Fibroblast of gingiva (primary cell): ENCODE measurements at regions not wholly inside any gene's neighbourhood (a gene's known extent, or its start where the extent isn't known, plus 50 kb on each side); places are given as distances from the start of the nearest gene placed in this dataset.

Experiments used
- DNase-seq: peaks from one replicate; pipeline ENCODE4 v3.0.0-alpha.2; 2011; ENCODE audit warnings: low read depth

DNA sequence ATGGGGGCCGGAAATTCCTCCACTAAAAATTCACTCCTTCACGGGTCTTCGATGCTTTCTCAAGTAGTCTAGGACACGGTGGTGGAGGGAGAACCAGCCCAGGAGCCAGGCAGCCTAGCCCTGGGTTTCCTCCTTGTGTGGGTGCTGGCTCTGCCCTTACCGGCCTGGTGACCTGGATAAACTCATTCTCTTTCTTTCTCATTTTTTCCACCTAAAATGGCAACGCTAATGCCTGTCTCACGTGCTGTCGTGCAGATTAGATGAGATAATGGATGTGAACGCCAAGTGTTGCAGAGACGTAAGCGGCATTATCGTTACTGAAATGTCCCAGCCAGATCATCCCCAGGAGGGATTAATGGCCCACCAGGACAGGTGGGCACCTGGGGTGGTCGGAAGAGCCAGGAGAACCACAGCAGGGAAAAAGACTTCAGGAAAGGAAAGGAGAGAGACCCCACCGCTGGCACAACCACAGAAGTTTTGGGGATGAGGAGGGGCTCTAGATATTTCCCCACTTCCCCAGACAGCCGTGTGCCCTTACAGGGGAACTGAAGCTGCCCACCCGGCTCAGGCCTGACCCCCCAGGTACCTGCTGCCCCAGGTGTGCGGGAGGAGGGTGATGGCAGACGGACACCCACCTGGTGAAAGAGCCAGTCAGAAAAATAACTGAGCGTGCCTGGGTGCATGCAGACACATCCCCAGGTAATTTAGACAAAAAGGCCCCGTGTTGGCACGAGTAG lies 100.8 kb upstream of the ASAP2 start:
- no peak for DNase-seq

GRCh38 chr2:9103663-9104277 lies 100.3 kb upstream of the MBOAT2 start:
- DNase-seq: no peak

DNA sequence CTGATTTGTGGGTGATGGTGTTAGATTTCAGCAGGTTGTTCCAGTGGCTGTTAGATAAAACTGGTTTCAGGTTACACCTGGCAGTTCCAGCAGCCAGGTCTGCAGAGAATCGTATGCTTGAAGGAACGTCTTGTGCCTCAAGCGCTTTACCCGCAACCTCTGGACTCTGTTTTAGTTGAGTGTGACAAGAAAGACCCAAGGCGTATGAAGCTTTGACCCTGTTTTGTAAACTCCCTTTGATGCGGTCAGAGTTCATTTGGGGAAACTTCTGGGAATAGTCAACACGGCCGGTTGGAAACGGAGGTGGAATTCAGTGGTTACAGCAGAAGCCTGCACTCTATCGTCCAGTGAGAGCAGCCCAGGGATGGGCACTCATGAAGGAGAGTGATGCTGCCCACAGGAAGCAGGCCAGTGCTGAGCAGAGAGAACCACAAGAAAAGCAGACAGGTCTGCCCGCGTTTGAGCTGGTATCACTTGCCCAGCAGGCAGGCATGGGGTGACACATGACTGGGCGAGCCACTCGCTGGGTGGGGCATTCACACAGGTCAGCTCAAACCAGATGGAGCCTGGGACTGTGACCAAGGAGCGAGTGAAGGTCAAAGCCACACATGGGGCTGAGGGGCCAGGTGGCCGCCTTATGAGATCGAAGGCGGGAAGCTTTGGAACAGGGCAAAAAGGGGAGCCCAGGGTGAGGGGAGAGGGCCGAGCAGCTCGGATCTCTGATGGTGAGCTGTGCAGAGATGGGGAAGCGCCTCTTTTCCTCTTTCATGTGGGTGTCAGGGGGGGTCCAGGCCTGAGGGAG lies 99.6 kb upstream of the MBOAT2 start:
- no peak for DNase-seq

- DNase-seq: no peak
These were observed 98.4 kb upstream of the MBOAT2 start for GRCh38 chr2:9101763-9102425.

- no peak for DNase-seq
These were observed 96.8 kb upstream of the MBOAT2 start for GRCh38 chr2:9100080-9100876.

- no peak for DNase-seq
These were observed 95.9 kb upstream of the MBOAT2 start for GRCh38 chr2:9099341-9099751.

- no peak for DNase-seq
These were observed 94.4 kb upstream of the MBOAT2 start for GRCh38 chr2:9097892-9098291.

GRCh38 chr2:9097239-9097638 lies 93.8 kb upstream of the MBOAT2 start:
- DNase-seq: no peak

- no peak for DNase-seq
These were observed 93.3 kb upstream of the MBOAT2 start for GRCh38 chr2:9096761-9097160.

DNA sequence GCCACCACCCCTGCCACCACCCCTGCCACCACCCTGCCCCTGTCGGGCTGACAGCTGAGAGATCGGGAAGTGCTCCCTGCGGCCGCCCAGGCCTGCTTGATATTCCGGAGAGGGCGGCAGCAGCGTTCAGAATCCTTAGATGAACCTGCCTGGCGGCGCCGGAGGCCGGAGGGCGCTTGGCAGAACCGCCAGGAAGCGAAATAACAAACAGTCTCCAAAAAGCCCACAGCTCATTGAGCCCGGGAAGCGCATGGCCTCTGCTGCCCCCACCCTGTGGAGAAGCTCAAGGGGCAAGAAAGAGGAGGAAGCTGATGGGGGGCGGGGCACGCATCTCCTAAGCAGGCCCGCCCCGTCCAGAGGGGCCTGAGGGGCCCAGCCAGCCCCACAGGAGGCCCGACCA lies 92.2 kb upstream of the MBOAT2 start:
- DNase-seq: peak; percentile 48

DNA sequence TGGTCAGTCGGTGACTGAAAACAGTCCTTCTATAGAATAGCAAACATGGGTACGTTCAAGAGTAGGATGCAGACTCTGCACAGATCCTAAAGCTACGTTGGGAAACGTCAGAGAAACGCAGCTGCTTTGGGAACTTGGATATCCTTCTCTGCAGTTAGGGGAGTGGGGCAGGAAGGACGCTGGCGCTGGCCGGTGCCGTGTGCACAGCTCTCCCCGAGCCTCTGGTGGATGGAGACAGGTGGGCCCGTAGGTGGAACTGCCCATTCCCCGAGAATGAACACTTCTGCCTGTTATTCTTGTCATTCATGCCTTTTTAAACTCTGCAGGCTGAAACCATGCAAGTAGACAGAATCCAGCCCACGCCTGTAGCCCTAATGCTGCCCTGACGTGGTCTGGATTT lies 91.7 kb upstream of the MBOAT2 start:
- DNase-seq: no peak

GRCh38 chr2:9094117-9094516 lies 90.6 kb upstream of the MBOAT2 start:
- no peak for DNase-seq

DNA sequence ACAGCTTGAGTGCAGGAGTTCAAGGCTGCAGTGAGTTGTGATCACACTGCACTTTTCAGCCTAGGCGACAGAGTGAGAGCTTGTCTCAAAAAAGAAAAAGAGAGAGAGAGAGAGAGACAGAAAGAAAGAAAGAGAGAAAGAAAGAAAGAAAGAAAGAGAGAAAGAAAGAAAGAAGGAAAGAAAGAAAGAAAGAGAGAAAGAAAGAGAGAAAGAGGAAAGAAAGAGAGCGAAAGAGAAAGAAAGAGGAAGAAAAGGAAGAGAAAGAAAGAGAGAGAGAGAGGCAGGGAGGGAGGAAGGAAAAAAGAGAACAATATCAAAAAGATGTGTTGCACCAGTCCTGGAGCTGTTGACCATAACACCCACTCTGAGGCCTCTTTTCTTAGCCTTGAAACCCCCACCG lies 89.8 kb upstream of the MBOAT2 start:
- no peak for DNase-seq

DNA sequence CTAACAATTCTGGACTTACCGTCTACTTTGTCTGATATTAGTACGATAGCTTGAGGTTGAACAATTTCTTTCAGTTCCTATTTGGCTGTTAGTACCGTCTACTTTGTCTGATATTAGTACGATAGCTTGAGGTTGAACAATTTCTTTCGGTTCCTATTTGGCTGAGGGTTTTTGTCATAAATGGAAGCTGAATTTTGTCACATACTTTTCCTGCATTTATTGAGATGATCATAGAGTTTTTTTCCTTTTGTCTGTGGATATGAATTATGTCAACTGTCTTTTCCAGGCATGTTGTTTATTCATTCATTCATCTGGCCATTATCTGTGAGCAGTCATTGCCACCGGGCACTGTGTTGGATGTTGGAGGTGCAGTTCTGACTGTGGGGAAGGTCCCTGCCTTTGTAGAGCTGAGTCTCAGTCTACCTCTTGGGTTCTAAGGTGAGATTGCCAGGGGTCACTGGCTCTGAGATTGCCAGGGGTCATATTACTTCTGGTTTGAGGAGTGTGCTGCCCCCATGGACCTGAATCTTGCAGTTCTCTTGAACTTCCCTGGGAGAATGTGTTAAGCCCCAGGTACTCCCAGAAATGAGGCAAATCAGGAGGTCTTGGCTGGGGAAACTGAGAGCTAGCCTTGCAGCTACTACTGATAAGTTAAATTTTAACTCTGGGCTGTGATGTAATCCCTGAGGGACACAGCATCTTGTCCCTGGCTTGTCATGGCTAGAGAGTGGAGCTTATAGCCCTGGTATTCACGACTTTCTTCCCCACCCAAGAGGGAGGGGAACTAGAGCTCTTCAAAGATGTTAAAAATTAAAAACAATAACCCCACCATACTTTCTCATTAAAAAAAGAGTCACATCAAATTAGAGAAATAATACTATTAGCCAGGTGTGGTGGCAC lies 89.1 kb upstream of the MBOAT2 start:
- no peak for DNase-seq

GRCh38 chr2:9091811-9092210 lies 88.3 kb upstream of the MBOAT2 start:
- no peak for DNase-seq

- DNase-seq: no peak
These were observed 86.3 kb upstream of the MBOAT2 start for GRCh38 chr2:9089831-9090230.

DNA sequence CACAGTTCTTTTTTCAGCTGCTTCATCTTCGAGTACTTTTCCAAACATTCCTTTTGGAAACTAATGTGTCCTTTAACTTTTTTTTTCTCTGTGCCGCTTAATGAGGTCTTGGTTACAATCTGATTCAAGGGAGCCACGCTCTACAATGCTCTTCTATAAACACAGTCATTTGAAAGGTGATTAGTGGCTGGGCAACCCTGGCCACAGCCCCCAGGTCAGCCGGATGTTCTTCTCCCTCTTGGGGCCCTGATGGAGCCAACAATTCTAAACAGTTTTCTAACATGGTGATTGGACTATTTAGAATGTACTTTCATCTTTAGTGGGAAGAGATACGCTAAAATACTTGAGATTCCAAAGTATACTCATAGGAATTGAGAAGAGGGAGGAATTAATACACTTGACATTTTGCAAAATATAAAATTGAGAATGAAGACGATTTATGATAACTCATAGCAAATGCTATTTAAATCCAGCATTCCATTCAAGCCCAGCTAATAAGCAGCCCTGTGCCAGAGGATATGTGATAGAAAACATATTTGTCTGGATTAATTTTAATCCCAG lies 83.7 kb upstream of the MBOAT2 start:
- DNase-seq: peak; percentile 32

- peak; percentile 22 for DNase-seq
These were observed 83.0 kb upstream of the MBOAT2 start for GRCh38 chr2:9086465-9086864.

- peak; percentile 42 for DNase-seq
These were observed 81.9 kb upstream of the MBOAT2 start for GRCh38 chr2:9085353-9085752.

GRCh38 chr2:9083287-9083686 lies 79.8 kb upstream of the MBOAT2 start:
- no peak for DNase-seq
